MM.1S (cell line): ENCODE measurements at regions not wholly inside any gene's neighbourhood (a gene's known extent, or its start where the extent isn't known, plus 50 kb on each side); places are given as distances from the start of the nearest gene placed in this dataset.

Experiments used
- DNase-seq: peaks from one replicate; pipeline ENCODE4 v3.0.0-alpha.2; 2015
- H2AFZ ChIP-seq: fragments of 300-600 bp; sonication (generic); 2 replicates; pipeline ENCODE4 v1.6.0; 2016; ENCODE audit warnings: antibody characterized with exemption, low read length
- H3F3A ChIP-seq: fragments of 300-600 bp; sonication (generic); 2 replicates; pipeline ENCODE4 v1.6.1; 2016; ENCODE audit warnings: mild to moderate bottlenecking, antibody characterized with exemption, low read length, moderate library complexity, mixed read lengths; ENCODE audit not compliant: insufficient read depth
- H3K27ac ChIP-seq: fragments of 300-600 bp; sonication (generic); 2 replicates; pipeline ENCODE4 v1.5.1; 2016; ENCODE audit warnings: mild to moderate bottlenecking, low read length
- H3K27me3 ChIP-seq: fragments of 300-600 bp; sonication (generic); replicated peaks from 2 replicates; pipeline ENCODE4 v1.6.0; 2016; ENCODE audit warnings: low read length; ENCODE audit not compliant: insufficient read depth
- H3K36me3 ChIP-seq: fragments of 300-600 bp; sonication (generic); replicated peaks from 2 replicates; pipeline ENCODE4 v1.6.1; 2016; ENCODE audit warnings: mild to moderate bottlenecking, low read length, mixed read lengths; ENCODE audit not compliant: insufficient read depth
- H3K4me1 ChIP-seq: fragments of 300-600 bp; sonication (generic); 2 replicates; pipeline ENCODE4 v1.6.1; 2016; ENCODE audit warnings: low read length, mixed read lengths
- H3K4me2 ChIP-seq: fragments of 300-600 bp; sonication (generic); 2 replicates; pipeline ENCODE4 v1.6.0; 2016; ENCODE audit warnings: low read depth, low read length
- H3K4me3 ChIP-seq: fragments of 300-600 bp; sonication (generic); 2 replicates; pipeline ENCODE4 v1.5.1; 2016; ENCODE audit warnings: low read length, mixed read lengths
- H3K79me2 ChIP-seq: fragments of 300-600 bp; sonication (generic); 2 replicates; pipeline ENCODE4 v1.6.1; 2016; ENCODE audit warnings: mixed run types, low read length, mixed read lengths
- H3K9ac ChIP-seq: fragments of 300-600 bp; sonication (generic); 2 replicates; pipeline ENCODE4 v1.6.1; 2016; ENCODE audit warnings: low read length, mixed read lengths
- H3K9me2 ChIP-seq: fragments of 300-600 bp; sonication (generic); replicated peaks from 2 replicates; pipeline ENCODE4 v1.6.1; 2016; ENCODE audit warnings: mild to moderate bottlenecking, low read length, mixed read lengths; ENCODE audit not compliant: insufficient read depth
- H3K9me3 ChIP-seq: fragments of 300-600 bp; sonication (generic); replicated peaks from 2 replicates; pipeline ENCODE4 v1.6.1; 2016; ENCODE audit warnings: mild to moderate bottlenecking, low read length, mixed read lengths; ENCODE audit not compliant: insufficient read depth
- H4K20me1 ChIP-seq: fragments of 300-600 bp; sonication (generic); 2 replicates; pipeline ENCODE4 v1.6.1; 2016; ENCODE audit warnings: mild to moderate bottlenecking, low read length, moderate library complexity, mixed read lengths; ENCODE audit not compliant: insufficient read depth
- CTCF ChIP-seq: fragments of 300-600 bp; sonication (generic); IDR thresholded peaks from 2 replicates; pipeline ENCODE4 v1.5.1; 2016; ENCODE audit warnings: antibody characterized with exemption, low read length, mixed read lengths
- EZH2 ChIP-seq: fragments of 300-600 bp; sonication (generic); optimal IDR thresholded peaks from 2 replicates; pipeline ENCODE3; 2017; ENCODE audit warnings: low read depth, mild to moderate bottlenecking, antibody characterized with exemption, low read length, mixed read lengths
- EZH2phosphoT487 ChIP-seq: fragments of 300-600 bp; sonication (generic); IDR thresholded peaks from 2 replicates; pipeline ENCODE4 v1.6.1; 2018; ENCODE audit warnings: antibody characterized with exemption, low read length

- Histone ChIP-seq H4K20me1 (no peaks in the 10 kb centered on the region), H2AFZ (no peak overlapping the region), H3K9me2 (no peaks in the 10 kb centered on the region), H3K4me1 (peaks cover 15% of the 10 kb centered on the region), H3K27ac (no peak overlapping the region), H3K9ac (no peak overlapping the region), H3K4me3 (no peak overlapping the region), H3F3A (no peaks in the 10 kb centered on the region), H3K9me3 (no peaks in the 10 kb centered on the region), H3K36me3 (no peaks in the 10 kb centered on the region), H3K4me2 (no peak overlapping the region), H3K79me2 (no peaks in the 10 kb centered on the region), H3K27me3 (peaks cover 4% of the 10 kb centered on the region; the same call in 1 of the 2 replicates)
- no peak for TF ChIP-seq CTCF
- no peak for TF ChIP-seq EZH2phosphoT487
- no peak for TF ChIP-seq EZH2
- no peak for DNase-seq
These were observed 95.5 kb upstream of the RNF32 start for GRCh38 chr7:156544919-156545715.

GRCh38 chr7:156543699-156544598 is 96.6 kb upstream of the RNF32 start:
- H3K9me3 ChIP-seq = no peaks in the 10 kb centered on the region
- no peak overlapping the region for H3K4me3 ChIP-seq
- no peaks in the 10 kb centered on the region for H3K36me3 ChIP-seq
- no peak overlapping the region for H3K4me2 ChIP-seq
- peaks cover 13% of the 10 kb centered on the region for H3K4me1 ChIP-seq
- H3K9me2 ChIP-seq = no peaks in the 10 kb centered on the region
- no peaks in the 10 kb centered on the region for H3F3A ChIP-seq
- peaks cover 4% of the 10 kb centered on the region for H3K27me3 ChIP-seq
- no peaks in the 10 kb centered on the region for H4K20me1 ChIP-seq
- H3K79me2 ChIP-seq = no peaks in the 10 kb centered on the region
- no peak for DNase-seq
- no peak for TF ChIP-seq EZH2phosphoT487
- TF ChIP-seq EZH2 = no peak
- no peak for TF ChIP-seq CTCF
- H3K9ac ChIP-seq = no peak overlapping the region
- H3K27ac ChIP-seq = no peak overlapping the region
- no peak overlapping the region for H2AFZ ChIP-seq

- H3F3A ChIP-seq = no peaks in the 10 kb centered on the region
- H3K9ac ChIP-seq = no peak overlapping the region
- H3K4me1 ChIP-seq = no peaks in the 10 kb centered on the region
- no peak for TF ChIP-seq EZH2phosphoT487
- no peak for TF ChIP-seq CTCF
- TF ChIP-seq EZH2 = no peak
- H3K9me2 ChIP-seq = no peaks in the 10 kb centered on the region
- no peak overlapping the region for H3K4me2 ChIP-seq
- no peaks in the 10 kb centered on the region for H3K9me3 ChIP-seq
- no peaks in the 10 kb centered on the region for H3K79me2 ChIP-seq
- no peaks in the 10 kb centered on the region; the same call in 1 of the 2 replicates for H3K27me3 ChIP-seq
- no peaks in the 10 kb centered on the region for H3K36me3 ChIP-seq
- H4K20me1 ChIP-seq = no peaks in the 10 kb centered on the region
- H2AFZ ChIP-seq = no peak overlapping the region
- H3K4me3 ChIP-seq = no peak overlapping the region
- H3K27ac ChIP-seq = no peak overlapping the region
- no peak for DNase-seq
These were observed 99.9 kb upstream of the RNF32 start for GRCh38 chr7:156540619-156541165.
